Panc1 (cell line): ENCODE measurements at regions not wholly inside any gene's neighbourhood (a gene's known extent, or its start where the extent isn't known, plus 50 kb on each side); places are given as distances from the start of the nearest gene placed in this dataset.
"Not testable (repeated sequence)": the region's sequence is repeated elsewhere in the genome, so short reads cannot be mapped to it uniquely, and the experiment has no call there.

Experiments used
- ATAC-seq: fragments of 200-7000 bp; cut with Tn5 transposase; 2 replicates; pipeline ENCODE4 v1.9.1; 2020; ENCODE audit warnings: mild to moderate bottlenecking, moderate library complexity
- BruUV-seq: library from RNA; stranded (reverse); fragments of 400-500 nt; replicated peaks from 2 replicates; lab custom pipeline; 2021; lab: Mats Ljungman, UMichigan
- CTCF ChIA-PET: fragments of 300-600 bp; sonication (Branson Sonifier 250); formaldehyde crosslinking; loops from one replicate; lab custom pipeline; 2022; ENCODE audit warnings: antibody characterized with exemption; lab: Charles Lee
- POLR2A ChIA-PET: fragments of 300-600 bp; sonication (Branson Sonifier 250); formaldehyde crosslinking; loops from one replicate; lab custom pipeline; 2022; ENCODE audit warnings: antibody characterized with exemption; lab: Charles Lee
- DNase-seq: peaks from one replicate; pipeline ENCODE4 v3.0.0-alpha.2; 2010; ENCODE audit warnings: low read depth, low spot score
- H3K27ac ChIP-seq: 2 replicates; pipeline ENCODE4 v1.5.1; 2011; ENCODE audit warnings: mild to moderate bottlenecking, low read length, inconsistent platforms
- H3K27me3 ChIP-seq: fragments of 200-500 bp; sonication (Bioruptor generic); 2 replicates; pipeline ENCODE4 v1.6.0; 2014; ENCODE audit warnings: low read length, inconsistent platforms; ENCODE audit not compliant: control insufficient read depth, insufficient read depth
- H3K36me3 ChIP-seq: fragments of 200-500 bp; sonication (Bioruptor generic); 2 replicates; pipeline ENCODE4 v1.5.1; 2014; ENCODE audit warnings: inconsistent platforms, mild to moderate bottlenecking, low read length, moderate library complexity; ENCODE audit not compliant: control insufficient read depth, insufficient read depth
- H3K4me1 ChIP-seq: 2 replicates; pipeline ENCODE4 v1.5.1; 2011; ENCODE audit warnings: inconsistent platforms, mild to moderate bottlenecking, low read length, moderate library complexity; ENCODE audit not compliant: control insufficient read depth, insufficient read depth
- H3K4me3 ChIP-seq, 2 experiments: 2 replicates each; pipeline ENCODE4 v1.5.1; 2011 to 2012; ENCODE audit warnings: low read depth in 2 of 2, low read length in 2 of 2, mild to moderate bottlenecking in 2 of 2, inconsistent platforms in 1 of 2, moderate library complexity in 1 of 2
- H3K9me3 ChIP-seq: fragments of 200-500 bp; sonication (Bioruptor generic); 2 replicates; pipeline ENCODE4 v1.5.1; 2014; ENCODE audit warnings: low read depth, mild to moderate bottlenecking, inconsistent platforms, low read length, moderate library complexity; ENCODE audit not compliant: control insufficient read depth, insufficient read depth
- POLR2AphosphoS5 ChIP-seq: IDR thresholded peaks from 2 replicates; pipeline ENCODE4 v1.6.1; 2012; ENCODE audit warnings: mild to moderate bottlenecking, low read depth, low read length, moderate library complexity
- SIN3A ChIP-seq: IDR thresholded peaks from 2 replicates; pipeline ENCODE4 v1.6.1; 2012; ENCODE audit warnings: low read depth, mild to moderate bottlenecking, low read length, moderate library complexity, borderline replicate concordance; ENCODE audit not compliant: insufficient read depth
- TCF7L2 ChIP-seq: IDR thresholded peaks from 2 replicates; pipeline ENCODE4 v1.6.1; 2011; ENCODE audit warnings: mild to moderate bottlenecking, low read depth, low read length, inconsistent platforms
- in situ Hi-C: cut with HindIII; loops from 2 replicates; pipeline ENCODE4 v1.10.0; 2016; ENCODE audit warnings: low sequenced_read_pairs, low pct_unique_long_range_greater_than_20kb
- intact Hi-C: fragments of 100-400 bp; cut with micrococcal nuclease; formaldehyde crosslinking; loops from one replicate; pipeline ENCODE4 v1.10.0; 2022; ENCODE audit not compliant: unreplicated experiment
- TF ChIP-seq, protein P1 (sequence below), 2 experiments: IDR thresholded peaks; 2 replicates each; pipeline ENCODE4 v1.6.1; 2011 to 2012; ENCODE audit warnings: low read depth in 2 of 2, control low read depth in 1 of 2, low read length in 1 of 2, mild to moderate bottlenecking in 1 of 2, moderate library complexity in 1 of 2; ENCODE audit not compliant: insufficient read depth in 1 of 2
- TF ChIP-seq, protein P2 (sequence below): fragments of 450-650 bp; IDR thresholded peaks from 2 replicates; pipeline ENCODE4 v1.5.1; 2017; ENCODE audit warnings: mild to moderate bottlenecking

DNA sequence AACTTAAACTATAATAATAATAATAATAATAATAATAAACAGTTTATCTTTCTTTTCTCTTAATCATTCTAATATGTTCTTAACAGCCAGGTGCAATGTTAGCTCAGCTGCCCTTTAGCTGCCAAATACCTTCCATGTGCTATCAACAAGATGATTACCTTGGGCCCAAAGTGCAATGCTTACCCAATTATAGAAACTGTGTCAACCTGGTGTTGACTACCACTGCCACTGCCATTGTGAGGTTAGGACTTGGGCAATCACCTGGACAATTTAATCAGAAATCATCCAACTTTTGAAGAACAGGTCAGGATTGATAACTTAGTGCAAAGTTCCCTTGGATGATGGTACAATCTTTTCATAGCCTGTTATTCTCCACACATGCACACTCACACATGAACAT is 371.8 kb upstream of the SALL1 start:
- Histone ChIP-seq H3K4me3 (no peak overlapping the region), H3K36me3 (no peaks in the 10 kb centered on the region), H3K27ac (no peak overlapping the region), H3K9me3 (no peaks in the 10 kb centered on the region), H3K27me3 (no peaks in the 10 kb centered on the region), H3K4me1 (no peaks in the 10 kb centered on the region)
- DNase-seq (no peak), ATAC-seq (no peak)
- CTCF ChIA-PET, result no interaction called here
- in situ Hi-C loops (no loop called here), intact Hi-C loops (no loop called here)
- no TSS peak for BruUV-seq
- POLR2A ChIA-PET, result no interaction called here
- TF ChIP-seq, protein P1, sequence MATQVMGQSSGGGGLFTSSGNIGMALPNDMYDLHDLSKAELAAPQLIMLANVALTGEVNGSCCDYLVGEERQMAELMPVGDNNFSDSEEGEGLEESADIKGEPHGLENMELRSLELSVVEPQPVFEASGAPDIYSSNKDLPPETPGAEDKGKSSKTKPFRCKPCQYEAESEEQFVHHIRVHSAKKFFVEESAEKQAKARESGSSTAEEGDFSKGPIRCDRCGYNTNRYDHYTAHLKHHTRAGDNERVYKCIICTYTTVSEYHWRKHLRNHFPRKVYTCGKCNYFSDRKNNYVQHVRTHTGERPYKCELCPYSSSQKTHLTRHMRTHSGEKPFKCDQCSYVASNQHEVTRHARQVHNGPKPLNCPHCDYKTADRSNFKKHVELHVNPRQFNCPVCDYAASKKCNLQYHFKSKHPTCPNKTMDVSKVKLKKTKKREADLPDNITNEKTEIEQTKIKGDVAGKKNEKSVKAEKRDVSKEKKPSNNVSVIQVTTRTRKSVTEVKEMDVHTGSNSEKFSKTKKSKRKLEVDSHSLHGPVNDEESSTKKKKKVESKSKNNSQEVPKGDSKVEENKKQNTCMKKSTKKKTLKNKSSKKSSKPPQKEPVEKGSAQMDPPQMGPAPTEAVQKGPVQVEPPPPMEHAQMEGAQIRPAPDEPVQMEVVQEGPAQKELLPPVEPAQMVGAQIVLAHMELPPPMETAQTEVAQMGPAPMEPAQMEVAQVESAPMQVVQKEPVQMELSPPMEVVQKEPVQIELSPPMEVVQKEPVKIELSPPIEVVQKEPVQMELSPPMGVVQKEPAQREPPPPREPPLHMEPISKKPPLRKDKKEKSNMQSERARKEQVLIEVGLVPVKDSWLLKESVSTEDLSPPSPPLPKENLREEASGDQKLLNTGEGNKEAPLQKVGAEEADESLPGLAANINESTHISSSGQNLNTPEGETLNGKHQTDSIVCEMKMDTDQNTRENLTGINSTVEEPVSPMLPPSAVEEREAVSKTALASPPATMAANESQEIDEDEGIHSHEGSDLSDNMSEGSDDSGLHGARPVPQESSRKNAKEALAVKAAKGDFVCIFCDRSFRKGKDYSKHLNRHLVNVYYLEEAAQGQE (IDR thresholded peaks at IDR 0.05; ENCODE audit: insufficient read depth in 1 of 2, low read depth in 2 of 2, low read length in 1 of 2), result no peak
- TF ChIP-seq TCF7L2 (no peak), POLR2AphosphoS5 (no peak), SIN3A (no peak)
- TF ChIP-seq, protein P2, sequence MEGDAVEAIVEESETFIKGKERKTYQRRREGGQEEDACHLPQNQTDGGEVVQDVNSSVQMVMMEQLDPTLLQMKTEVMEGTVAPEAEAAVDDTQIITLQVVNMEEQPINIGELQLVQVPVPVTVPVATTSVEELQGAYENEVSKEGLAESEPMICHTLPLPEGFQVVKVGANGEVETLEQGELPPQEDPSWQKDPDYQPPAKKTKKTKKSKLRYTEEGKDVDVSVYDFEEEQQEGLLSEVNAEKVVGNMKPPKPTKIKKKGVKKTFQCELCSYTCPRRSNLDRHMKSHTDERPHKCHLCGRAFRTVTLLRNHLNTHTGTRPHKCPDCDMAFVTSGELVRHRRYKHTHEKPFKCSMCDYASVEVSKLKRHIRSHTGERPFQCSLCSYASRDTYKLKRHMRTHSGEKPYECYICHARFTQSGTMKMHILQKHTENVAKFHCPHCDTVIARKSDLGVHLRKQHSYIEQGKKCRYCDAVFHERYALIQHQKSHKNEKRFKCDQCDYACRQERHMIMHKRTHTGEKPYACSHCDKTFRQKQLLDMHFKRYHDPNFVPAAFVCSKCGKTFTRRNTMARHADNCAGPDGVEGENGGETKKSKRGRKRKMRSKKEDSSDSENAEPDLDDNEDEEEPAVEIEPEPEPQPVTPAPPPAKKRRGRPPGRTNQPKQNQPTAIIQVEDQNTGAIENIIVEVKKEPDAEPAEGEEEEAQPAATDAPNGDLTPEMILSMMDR, result no peak

DNA sequence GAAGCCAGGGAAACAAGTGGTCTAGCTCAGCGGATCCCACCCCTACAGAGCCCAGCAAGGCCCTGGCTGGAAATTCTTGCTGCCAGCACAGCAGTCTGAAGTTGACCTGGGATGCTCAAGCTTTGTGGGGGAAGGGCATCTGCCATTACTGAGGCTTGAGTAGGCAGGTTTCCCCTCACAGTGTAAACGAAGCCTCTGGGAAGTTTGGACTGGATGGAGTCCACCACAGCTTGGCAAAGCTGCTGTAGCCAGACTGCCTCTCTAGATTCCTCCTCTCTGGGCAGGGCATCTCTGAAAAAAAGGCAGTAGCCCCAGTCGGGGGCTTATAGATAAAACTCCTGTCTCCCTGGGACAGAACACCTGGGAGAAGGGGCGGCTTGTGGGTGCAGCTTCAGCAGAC is 365.9 kb upstream of the SALL1 start:
- H3K27me3 ChIP-seq, H3K4me1 ChIP-seq, BruUV-seq, H3K27ac ChIP-seq, POLR2A ChIA-PET, H3K36me3 ChIP-seq, in situ Hi-C loops, H3K4me3 ChIP-seq, CTCF ChIA-PET, ATAC-seq, intact Hi-C loops, DNase-seq, H3K9me3 ChIP-seq: not testable (repeated sequence)

DNA sequence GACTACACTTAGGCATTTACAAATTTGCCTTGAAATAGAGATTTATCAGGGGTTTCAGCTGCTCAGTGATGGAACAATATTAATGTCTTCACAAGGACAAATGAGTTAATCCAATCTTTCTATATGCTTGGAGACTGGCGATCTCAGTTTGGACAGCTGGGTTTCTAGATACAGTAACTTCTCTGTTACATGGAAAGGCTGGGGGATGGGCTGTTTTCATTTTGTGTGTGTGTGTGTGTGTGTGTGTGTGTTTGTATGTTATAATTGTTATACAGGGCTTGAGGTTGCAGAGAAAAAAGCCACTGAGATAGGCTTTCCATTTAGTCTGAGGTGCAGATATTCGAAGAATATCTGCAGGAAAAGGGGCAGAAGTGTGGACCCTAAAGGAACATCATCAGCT is 359.3 kb upstream of the SALL1 start:
- H3K36me3 ChIP-seq, result no peaks in the 10 kb centered on the region
- H3K4me3 ChIP-seq, result no peak overlapping the region
- TF ChIP-seq TCF7L2 (no peak), SIN3A (no peak), POLR2AphosphoS5 (no peak)
- TF ChIP-seq, protein P2, result no peak
- TF ChIP-seq, protein P1 (IDR thresholded peaks at IDR 0.05; ENCODE audit: insufficient read depth in 1 of 2, low read depth in 2 of 2, low read length in 1 of 2), result no peak
- no TSS peak for BruUV-seq
- no peak overlapping the region for H3K27ac ChIP-seq
- H3K9me3 ChIP-seq, result no peaks in the 10 kb centered on the region
- H3K4me1 ChIP-seq, result no peaks in the 10 kb centered on the region
- no peaks in the 10 kb centered on the region for H3K27me3 ChIP-seq
- DNase-seq, result no peak
- in situ Hi-C loops (no loop called here), intact Hi-C loops (no loop called here)
- ATAC-seq, result no peak
- ChIA-PET CTCF (no interaction called here), POLR2A (no interaction called here)
